Activated CD4-positive, alpha-beta T cell treated with anti-CD3 and anti-CD28 coated beads for 48 hours (primary cell): ENCODE measurements at regions not wholly inside any gene's neighbourhood (a gene's known extent, or its start where the extent isn't known, plus 50 kb on each side); places are given as distances from the start of the nearest gene placed in this dataset.
A peak's percentile ranks its signal among the peaks of the same experiment; 100 is the strongest.

Experiments
- DNase-seq: peaks from one replicate; pipeline ENCODE4 v3.0.0-alpha.2; 2020

GRCh38 chr6:134866563-134866962 is 83.3 kb downstream of the ALDH8A1 start:
- no peak for DNase-seq

- no peak for DNase-seq
Measured at GRCh38 chr6:134864558-134864957, 85.3 kb downstream of the ALDH8A1 start.

GRCh38 chr6:134863763-134864510 is 86.0 kb downstream of the ALDH8A1 start:
- no peak for DNase-seq

GRCh38 chr6:134854366-134854765 is 95.5 kb downstream of the ALDH8A1 start:
- no peak for DNase-seq

- no peak for DNase-seq
Measured at GRCh38 chr6:134853111-134854055, 96.5 kb downstream of the ALDH8A1 start.

GRCh38 chr6:134851548-134851947 is 98.4 kb downstream of the ALDH8A1 start:
- DNase-seq = no peak

- DNase-seq = no peak
Measured at GRCh38 chr6:134850721-134851305, 99.1 kb downstream of the ALDH8A1 start.

GRCh38 chr6:134849920-134850447 is 99.9 kb downstream of the ALDH8A1 start:
- no peak for DNase-seq

- no peak for DNase-seq
Measured at GRCh38 chr6:134848076-134848475, 101.8 kb downstream of the ALDH8A1 start.

- DNase-seq = no peak
Measured at GRCh38 chr6:134846865-134847264, 103.0 kb downstream of the ALDH8A1 start.

GRCh38 chr6:134846031-134846430 is 103.9 kb downstream of the ALDH8A1 start:
- DNase-seq = no peak

GRCh38 chr6:134844120-134844519 is 105.8 kb downstream of the ALDH8A1 start:
- no peak for DNase-seq

GRCh38 chr6:134840086-134840867 is 109.6 kb downstream of the ALDH8A1 start:
- DNase-seq = no peak

- no peak for DNase-seq
Measured at GRCh38 chr6:134835993-134836392, 113.9 kb downstream of the ALDH8A1 start.

GRCh38 chr6:134830940-134831339 is 119.0 kb downstream of the ALDH8A1 start:
- DNase-seq = no peak

- no peak for DNase-seq
Measured at GRCh38 chr6:134830194-134830593, 119.7 kb downstream of the ALDH8A1 start.

GRCh38 chr6:134828641-134829040 is 121.3 kb downstream of the ALDH8A1 start:
- DNase-seq = no peak

GRCh38 chr6:134826889-134827737 is 122.8 kb downstream of the ALDH8A1 start:
- DNase-seq = no peak

- DNase-seq = no peak
Measured at GRCh38 chr6:134823710-134824034, 126.2 kb downstream of the ALDH8A1 start.

- DNase-seq = peak; percentile 31
Measured at GRCh38 chr6:134822920-134823709, 126.8 kb downstream of the ALDH8A1 start.
